Pons (tissue), 1 donor: ENCODE measurements at regions not wholly inside any gene's neighbourhood (a gene's known extent, or its start where the extent isn't known, plus 50 kb on each side); places are given as distances from the start of the nearest gene placed in this dataset.
"Not testable (repeated sequence)": the region's sequence is repeated elsewhere in the genome, so short reads cannot be mapped to it uniquely, and the experiment has no call there.

Experiments
- DNase-seq: peaks from one replicate; pipeline ENCODE4 v3.0.0-alpha.2; 2016; ENCODE audit warnings: low spot score

GRCh38 chr1:164155347-164155746 lies 403.6 kb upstream of the PBX1 start:
- no peak for DNase-seq

DNA sequence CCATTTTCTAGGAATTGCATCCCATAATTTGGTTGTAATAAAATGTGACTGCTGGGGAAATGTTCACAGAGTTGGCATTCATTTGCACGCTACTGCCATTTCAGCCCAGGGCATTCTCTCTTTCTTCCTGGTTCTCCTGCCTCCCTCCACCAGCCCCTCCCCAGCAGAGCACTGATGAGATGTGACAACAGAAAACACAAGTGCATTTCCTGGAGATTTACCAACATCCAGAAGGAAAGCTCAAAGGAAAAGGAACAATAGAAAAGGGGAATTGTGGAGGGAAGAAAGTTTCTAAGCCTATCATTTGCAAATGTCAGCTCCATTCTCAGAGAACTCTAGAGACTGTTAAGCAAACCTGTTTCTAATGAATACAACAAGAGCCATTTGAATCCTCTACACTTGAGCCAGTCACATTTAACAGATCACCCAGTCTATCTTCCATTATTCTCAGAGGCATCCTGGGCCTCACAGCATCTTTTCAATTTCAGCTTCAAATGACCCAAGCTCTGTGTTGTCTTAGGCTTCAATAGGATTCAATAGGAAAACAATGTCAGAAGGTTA lies 395.6 kb upstream of the PBX1 start:
- DNase-seq, result no peak

GRCh38 chr1:164165466-164165865 lies 393.5 kb upstream of the PBX1 start:
- DNase-seq, result no peak

DNA sequence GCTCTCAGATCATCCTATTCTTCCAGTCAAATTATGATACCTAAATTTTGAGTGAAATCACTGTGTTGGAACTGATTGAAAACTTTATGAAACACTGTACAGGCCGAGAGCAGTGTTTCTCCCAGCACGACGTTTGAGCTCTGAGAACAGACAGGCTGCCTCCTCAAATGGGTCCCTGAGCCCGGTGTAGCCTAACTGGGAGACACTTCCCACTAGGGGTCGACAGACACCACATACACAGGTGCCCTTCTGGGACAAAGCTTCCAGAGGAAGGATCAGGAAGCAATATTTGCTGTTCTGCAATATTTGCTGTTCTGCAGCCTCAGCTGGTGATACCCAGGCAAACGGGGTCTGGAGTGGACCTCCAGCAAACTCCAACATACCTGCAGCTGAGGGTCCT lies 392.5 kb upstream of the PBX1 start:
- DNase-seq, result not testable (repeated sequence)

- no peak for DNase-seq
Measured at GRCh38 chr1:164177118-164177517, 381.9 kb upstream of the PBX1 start.

DNA sequence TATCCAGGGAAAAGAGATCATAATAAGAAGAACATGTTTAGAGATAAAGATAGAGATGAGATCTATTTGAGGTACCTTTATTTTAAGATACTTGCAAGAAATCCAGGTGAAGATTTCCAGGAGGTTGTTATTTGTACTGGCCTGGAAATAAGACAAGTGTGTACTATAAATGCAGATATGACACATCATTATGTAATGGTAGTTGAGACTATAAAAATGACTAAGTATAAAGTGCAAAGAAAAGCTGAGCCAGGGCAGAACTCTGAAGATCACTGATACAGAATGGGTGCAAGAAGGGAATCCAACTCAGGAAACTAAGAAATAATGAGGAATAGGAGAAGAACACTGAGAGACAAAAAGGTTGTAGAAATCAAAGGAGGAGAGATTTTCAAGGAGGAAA lies 378.2 kb upstream of the PBX1 start:
- no peak for DNase-seq

DNA sequence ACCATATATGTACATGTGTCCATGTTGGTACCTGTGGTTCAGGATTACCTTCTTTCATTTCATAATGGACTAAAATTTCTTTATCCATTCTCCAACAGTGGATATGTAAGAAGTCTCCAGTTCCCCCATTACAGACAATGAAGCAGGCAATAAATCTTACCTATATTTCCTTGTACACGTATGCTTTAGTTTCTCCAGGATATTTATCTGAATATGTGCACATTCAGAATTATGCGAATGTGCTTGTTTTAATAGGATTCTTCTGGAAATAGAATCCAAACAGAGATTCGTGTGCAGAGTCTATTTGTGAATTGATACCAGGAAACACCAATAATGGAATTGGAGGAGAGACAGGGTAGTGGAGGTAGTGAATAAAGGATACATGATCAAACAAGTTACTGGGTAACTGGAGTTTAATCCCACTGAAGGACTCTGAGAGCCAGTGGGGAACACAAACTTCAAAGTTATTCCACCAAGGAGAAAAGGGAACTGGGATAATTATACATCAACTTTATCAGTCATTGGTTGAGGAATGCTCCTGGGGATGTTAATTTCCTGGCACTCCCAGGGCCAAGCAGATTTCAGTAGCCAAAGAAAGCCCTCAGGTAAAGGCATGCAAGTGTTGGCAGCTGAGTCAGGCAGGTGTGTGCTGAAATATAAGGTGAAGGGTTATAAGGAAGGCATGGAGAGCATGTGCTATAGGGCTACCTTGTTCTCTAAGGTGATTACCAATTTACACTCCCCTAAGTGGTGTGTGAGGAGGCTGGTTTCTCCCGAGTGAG lies 374.9 kb upstream of the PBX1 start:
- no peak for DNase-seq

DNA sequence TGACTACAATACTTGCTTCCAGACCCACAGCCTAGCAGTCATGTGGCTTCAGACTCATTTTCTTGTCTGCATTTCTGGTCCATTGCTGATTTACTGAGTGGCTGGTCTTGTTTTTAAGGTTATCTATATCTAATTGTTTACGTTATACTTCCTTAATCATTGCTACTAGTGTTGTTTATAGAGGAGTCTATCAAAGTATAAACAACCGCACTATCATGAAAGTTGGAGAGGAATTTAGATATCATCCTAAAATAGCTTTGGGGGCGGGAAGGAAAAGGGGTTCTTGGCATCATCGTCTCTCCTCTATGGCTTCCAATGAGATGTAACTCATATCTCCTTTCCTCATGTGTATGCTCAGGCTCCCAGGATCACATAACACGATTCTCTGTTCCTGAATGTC lies 372.1 kb upstream of the PBX1 start:
- no peak for DNase-seq

- no peak for DNase-seq
Measured at GRCh38 chr1:164188497-164188896, 370.5 kb upstream of the PBX1 start.

GRCh38 chr1:164191191-164191590 lies 367.8 kb upstream of the PBX1 start:
- no peak for DNase-seq

- DNase-seq, result no peak
Measured at GRCh38 chr1:164210211-164210739, 348.7 kb upstream of the PBX1 start.

GRCh38 chr1:164223378-164223777 lies 335.6 kb upstream of the PBX1 start:
- DNase-seq, result no peak

GRCh38 chr1:164225011-164225410 lies 334.0 kb upstream of the PBX1 start:
- DNase-seq, result no peak

GRCh38 chr1:164226977-164227376 lies 332.0 kb upstream of the PBX1 start:
- DNase-seq, result no peak

DNA sequence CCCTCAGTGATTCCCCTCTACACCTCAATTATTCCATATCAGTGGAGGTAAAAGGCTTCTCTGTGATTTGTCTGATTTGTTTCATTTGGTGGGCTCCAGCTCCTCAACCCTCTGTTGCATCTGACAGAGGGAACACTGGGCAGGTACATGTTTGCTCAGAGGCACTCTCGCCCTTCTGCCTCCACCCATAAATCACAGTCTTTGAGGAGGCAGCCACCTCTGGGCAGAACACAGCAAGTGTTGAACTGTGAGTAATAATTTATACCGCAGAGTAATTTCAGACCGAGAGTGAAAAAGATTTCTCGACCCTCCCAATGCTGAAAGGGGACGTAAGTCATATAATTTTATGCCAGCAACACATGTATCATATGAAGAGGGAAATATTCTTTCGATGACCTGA lies 330.1 kb upstream of the PBX1 start:
- no peak for DNase-seq

GRCh38 chr1:164233149-164233548 lies 325.8 kb upstream of the PBX1 start:
- no peak for DNase-seq

GRCh38 chr1:164240081-164240480 lies 318.9 kb upstream of the PBX1 start:
- DNase-seq, result no peak

- DNase-seq, result no peak
Measured at GRCh38 chr1:164250365-164250764, 308.6 kb upstream of the PBX1 start.

DNA sequence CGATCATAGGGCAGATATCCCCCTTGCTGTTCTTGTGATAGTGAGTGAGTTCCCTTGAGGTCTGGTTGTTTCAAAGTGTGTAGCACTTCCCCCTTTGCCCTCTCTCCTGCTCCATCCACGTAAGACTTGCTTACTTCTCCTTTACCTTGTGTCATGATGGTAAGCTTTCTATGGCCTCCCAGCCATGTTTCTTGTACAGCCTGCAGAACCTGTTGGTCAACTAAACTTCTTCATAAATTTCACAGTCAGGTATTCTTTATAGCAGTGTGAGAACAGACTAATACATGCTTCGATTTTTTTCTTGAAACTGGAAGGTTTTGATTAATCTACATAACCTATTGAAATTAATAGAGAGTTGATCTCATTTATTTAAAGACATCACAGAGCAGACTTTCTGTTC lies 302.5 kb upstream of the PBX1 start:
- no peak for DNase-seq

DNA sequence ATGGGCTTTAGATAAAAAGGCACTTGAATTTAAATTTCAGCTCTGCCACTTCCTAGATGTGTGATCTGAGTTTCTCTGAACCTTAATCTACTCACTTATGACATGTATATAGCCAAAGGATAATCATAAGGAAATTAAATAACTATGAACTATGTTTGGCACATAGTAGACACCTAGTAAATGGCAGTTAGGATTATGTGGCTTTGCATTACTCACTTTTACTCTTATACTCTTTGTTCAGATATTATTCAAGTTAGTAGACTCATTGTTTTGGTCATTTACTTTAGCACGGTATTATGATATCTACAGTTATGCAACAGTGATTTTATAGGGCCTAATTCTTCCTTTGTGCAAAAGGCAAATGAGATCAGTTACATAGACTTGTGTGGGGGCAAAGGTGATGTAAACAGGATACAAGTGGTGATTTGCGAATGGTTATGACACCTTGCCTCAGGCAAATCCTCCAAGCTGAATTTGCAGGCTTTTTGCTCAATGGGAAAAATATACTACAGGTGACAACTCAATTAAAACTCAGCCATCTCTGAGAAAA lies 297.2 kb upstream of the PBX1 start:
- no peak for DNase-seq

- no peak for DNase-seq
Measured at GRCh38 chr1:164263540-164263939, 295.4 kb upstream of the PBX1 start.

DNA sequence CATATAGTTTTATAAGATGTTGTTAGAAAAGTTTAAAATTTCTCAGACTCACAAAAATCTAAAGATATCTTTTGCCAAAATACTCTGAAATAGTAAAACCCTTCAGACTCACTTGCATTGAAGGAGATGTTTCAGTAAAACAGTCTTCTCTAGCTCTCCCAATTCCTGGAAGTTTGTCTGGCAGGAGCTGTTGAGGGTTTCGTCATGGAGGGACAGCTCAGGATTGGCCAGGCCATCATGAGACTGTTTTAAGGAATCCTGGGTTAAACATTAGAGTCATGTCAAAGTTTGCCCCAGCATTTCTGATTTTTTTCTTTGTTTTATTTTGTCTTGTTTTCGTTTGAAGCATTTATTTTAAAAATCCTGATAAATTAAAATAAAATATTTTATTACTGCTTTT lies 293.8 kb upstream of the PBX1 start:
- no peak for DNase-seq

DNA sequence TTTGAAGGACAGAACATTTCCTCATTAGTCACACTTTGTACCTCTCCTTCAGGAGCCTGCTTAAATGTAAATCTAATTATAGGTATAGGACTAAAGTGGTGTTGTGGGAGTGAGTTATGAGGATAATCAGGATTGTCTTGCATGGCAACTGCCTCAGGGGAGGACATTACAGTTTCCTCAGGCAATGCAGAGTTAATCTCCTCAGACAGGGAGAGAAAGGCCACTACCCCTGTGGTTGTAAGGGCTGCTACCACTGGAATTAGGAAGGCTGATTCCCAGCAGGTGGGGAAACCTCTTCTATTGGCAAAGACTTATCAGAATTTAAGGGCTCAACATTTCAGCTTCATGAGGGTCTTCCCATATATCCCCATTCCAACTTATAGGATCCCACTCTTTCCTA lies 286.8 kb upstream of the PBX1 start:
- no peak for DNase-seq

DNA sequence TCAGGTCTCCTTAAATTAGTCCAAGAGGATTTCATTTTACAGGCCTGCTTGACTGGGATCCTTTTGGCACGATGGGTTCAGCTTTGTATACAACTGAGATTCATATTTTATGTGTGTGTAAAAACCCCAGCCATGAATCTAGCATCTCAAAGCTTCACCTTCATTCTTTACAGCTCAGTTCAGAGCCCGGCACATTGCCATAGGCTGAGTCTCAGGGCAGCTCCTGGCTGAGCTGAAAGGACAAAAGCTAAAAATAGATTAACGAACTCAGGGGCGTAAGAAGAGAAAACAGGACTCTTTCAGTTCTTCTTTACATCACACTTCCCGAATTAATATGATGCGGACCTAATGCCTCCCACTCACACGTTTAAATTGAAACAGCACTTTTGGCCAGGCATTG lies 262.8 kb upstream of the PBX1 start:
- DNase-seq, result no peak
